RWPE2 (cell line): ENCODE measurements at regions not wholly inside any gene's neighbourhood (a gene's known extent, or its start where the extent isn't known, plus 50 kb on each side); places are given as distances from the start of the nearest gene placed in this dataset.

Experiments
- ATAC-seq: fragments of 200-7000 bp; cut with Tn5 transposase; 3 replicates; pipeline ENCODE4 v1.9.1; 2021; ENCODE audit warnings: low read depth
- DNase-seq: peaks from one replicate; pipeline ENCODE4 v3.0.0-alpha.2; 2020; ENCODE audit warnings: low spot score
- H3K27ac ChIP-seq: fragments of 450-650 bp; 2 replicates; pipeline ENCODE4 v1.5.1; 2017; ENCODE audit warnings: mild to moderate bottlenecking; ENCODE audit not compliant: poor library complexity, severe bottlenecking
- H3K27me3 ChIP-seq: fragments of 250-450 bp; sonication (Bioruptor Pico); 2 replicates; pipeline ENCODE4 v1.5.1; 2021; ENCODE audit warnings: mild to moderate bottlenecking, moderate library complexity; ENCODE audit not compliant: insufficient read depth, poor library complexity, severe bottlenecking
- H3K36me3 ChIP-seq: fragments of 250-450 bp; sonication (Bioruptor Pico); 2 replicates; pipeline ENCODE4 v1.5.1; 2020; ENCODE audit warnings: low read depth, mild to moderate bottlenecking, moderate library complexity
- H3K4me1 ChIP-seq: fragments of 250-450 bp; sonication (Bioruptor Pico); 2 replicates; pipeline ENCODE4 v1.5.1; 2021; ENCODE audit warnings: mild to moderate bottlenecking, moderate library complexity; ENCODE audit not compliant: insufficient read depth, poor library complexity, severe bottlenecking
- H3K4me3 ChIP-seq: fragments of 250-450 bp; sonication (Bioruptor Pico); 2 replicates; pipeline ENCODE4 v1.5.1; 2021; ENCODE audit warnings: mild to moderate bottlenecking, moderate library complexity; ENCODE audit not compliant: severe bottlenecking
- H3K9me3 ChIP-seq: fragments of 250-450 bp; sonication (Bioruptor Pico); 2 replicates; pipeline ENCODE4 v1.5.1; 2021; ENCODE audit warnings: mild to moderate bottlenecking, moderate library complexity; ENCODE audit not compliant: severe bottlenecking
- TF ChIP-seq, protein P1 (sequence below): fragments of 450-650 bp; IDR thresholded peaks from one replicate; pipeline ENCODE4 v1.5.1; 2017; ENCODE audit warnings: mild to moderate bottlenecking, moderate library complexity; ENCODE audit not compliant: poor library complexity, severe bottlenecking

GRCh38 chr6:40340957-40341356 lies 246.2 kb downstream of the LRFN2 start:
- Histone ChIP-seq H3K27me3 (no peaks in the 10 kb centered on the region), H3K4me1 (no peaks in the 10 kb centered on the region), H3K4me3 (no peak overlapping the region), H3K9me3 (no peaks in the 10 kb centered on the region), H3K36me3 (no peaks in the 10 kb centered on the region), H3K27ac (no peak overlapping the region)
- no peak for ATAC-seq
- TF ChIP-seq, protein P1, sequence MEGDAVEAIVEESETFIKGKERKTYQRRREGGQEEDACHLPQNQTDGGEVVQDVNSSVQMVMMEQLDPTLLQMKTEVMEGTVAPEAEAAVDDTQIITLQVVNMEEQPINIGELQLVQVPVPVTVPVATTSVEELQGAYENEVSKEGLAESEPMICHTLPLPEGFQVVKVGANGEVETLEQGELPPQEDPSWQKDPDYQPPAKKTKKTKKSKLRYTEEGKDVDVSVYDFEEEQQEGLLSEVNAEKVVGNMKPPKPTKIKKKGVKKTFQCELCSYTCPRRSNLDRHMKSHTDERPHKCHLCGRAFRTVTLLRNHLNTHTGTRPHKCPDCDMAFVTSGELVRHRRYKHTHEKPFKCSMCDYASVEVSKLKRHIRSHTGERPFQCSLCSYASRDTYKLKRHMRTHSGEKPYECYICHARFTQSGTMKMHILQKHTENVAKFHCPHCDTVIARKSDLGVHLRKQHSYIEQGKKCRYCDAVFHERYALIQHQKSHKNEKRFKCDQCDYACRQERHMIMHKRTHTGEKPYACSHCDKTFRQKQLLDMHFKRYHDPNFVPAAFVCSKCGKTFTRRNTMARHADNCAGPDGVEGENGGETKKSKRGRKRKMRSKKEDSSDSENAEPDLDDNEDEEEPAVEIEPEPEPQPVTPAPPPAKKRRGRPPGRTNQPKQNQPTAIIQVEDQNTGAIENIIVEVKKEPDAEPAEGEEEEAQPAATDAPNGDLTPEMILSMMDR = no peak
- DNase-seq = peak; percentile 9

- Histone ChIP-seq H3K36me3 (no peaks in the 10 kb centered on the region), H3K9me3 (no peaks in the 10 kb centered on the region), H3K4me3 (no peak overlapping the region), H3K27ac (no peak overlapping the region), H3K27me3 (no peaks in the 10 kb centered on the region), H3K4me1 (no peaks in the 10 kb centered on the region)
- DNase-seq (no peak), ATAC-seq (no peak)
- TF ChIP-seq, protein P1 = no peak
Observed at GRCh38 chr6:40340196-40340595, 247.0 kb downstream of the LRFN2 start.

DNA sequence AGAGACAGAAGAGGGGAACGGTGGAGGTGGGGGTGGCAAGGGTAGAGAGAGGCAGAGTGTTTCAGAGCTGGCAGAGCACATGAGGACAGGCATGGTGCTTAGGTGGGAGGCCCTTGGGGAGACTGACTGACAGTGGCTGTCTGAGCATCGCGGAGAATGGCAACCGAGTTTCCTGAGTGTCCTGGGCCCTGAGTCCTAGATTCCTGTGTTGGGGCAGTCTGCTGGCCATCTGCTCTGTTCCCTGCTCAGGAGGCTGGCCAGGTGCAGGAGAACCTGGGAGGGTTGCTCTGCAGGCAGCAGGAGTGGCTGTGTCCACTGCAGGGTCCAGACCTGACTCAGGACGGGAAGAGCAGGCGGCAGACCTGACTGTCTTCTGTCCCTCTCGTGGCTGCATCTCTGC lies 248.9 kb downstream of the LRFN2 start:
- Histone ChIP-seq H3K9me3 (no peaks in the 10 kb centered on the region), H3K36me3 (no peaks in the 10 kb centered on the region), H3K27ac (no peak overlapping the region), H3K27me3 (peaks cover 5% of the 10 kb centered on the region), H3K4me1 (no peaks in the 10 kb centered on the region), H3K4me3 (no peak overlapping the region)
- ATAC-seq (no peak), DNase-seq (peak; percentile 14)
- TF ChIP-seq, protein P1 = no peak

- Histone ChIP-seq H3K9me3 (no peaks in the 10 kb centered on the region), H3K27me3 (peaks cover 8% of the 10 kb centered on the region), H3K36me3 (no peaks in the 10 kb centered on the region), H3K4me1 (no peaks in the 10 kb centered on the region), H3K27ac (no peak overlapping the region), H3K4me3 (no peak overlapping the region)
- TF ChIP-seq, protein P1 = no peak
- DNase-seq = no peak
- no peak for ATAC-seq
Observed at GRCh38 chr6:40336940-40337760, 250.0 kb downstream of the LRFN2 start.

DNA sequence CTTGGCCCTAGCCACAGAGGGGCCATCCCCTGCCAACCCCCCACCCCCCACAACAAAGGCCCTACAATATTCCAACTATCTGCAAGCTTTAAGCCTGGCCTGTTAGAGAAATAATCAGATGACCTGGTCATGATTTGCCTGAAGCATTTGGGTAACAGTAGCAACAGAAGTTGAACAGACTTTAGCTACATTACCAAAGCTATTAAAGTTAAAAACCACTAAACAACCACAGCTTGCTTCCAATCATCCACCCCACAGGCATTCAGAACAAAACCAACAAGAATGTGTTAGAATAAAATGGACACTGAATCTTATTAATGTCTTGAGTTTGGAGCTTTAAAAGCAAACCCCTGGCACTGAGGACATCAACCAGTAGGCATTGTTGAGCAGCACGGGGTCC lies 250.9 kb downstream of the LRFN2 start:
- no peak for DNase-seq
- H3K4me3 ChIP-seq = no peak overlapping the region
- no peaks in the 10 kb centered on the region for H3K9me3 ChIP-seq

More for the DNA sequence above, 250.9 kb downstream of the LRFN2 start:
- Histone ChIP-seq H3K27ac (no peak overlapping the region), H3K4me1 (no peaks in the 10 kb centered on the region), H3K36me3 (no peaks in the 10 kb centered on the region), H3K27me3 (peaks cover 8% of the 10 kb centered on the region)
- TF ChIP-seq, protein P1 = no peak
- no peak for ATAC-seq
